SK-N-SH treated with all-trans-retinoic acid at 6 μM for 48 hours (cell line): ENCODE measurements at regions not wholly inside any gene's neighbourhood (a gene's known extent, or its start where the extent isn't known, plus 50 kb on each side); places are given as distances from the start of the nearest gene placed in this dataset.

Source experiments
- CSDC2 ChIP-seq: fragments of 250-450 bp; sonication (Bioruptor Pico); IDR thresholded peaks from 2 replicates; pipeline ENCODE4 v1.5.0; 2020; ENCODE audit warnings: mild to moderate bottlenecking, moderate library complexity
- ESRRG ChIP-seq: fragments of 250-450 bp; sonication (Bioruptor Pico); IDR thresholded peaks from 2 replicates; pipeline ENCODE4 v1.6.1; 2021; ENCODE audit warnings: mild to moderate bottlenecking
- ISL1 ChIP-seq: fragments of 250-450 bp; sonication (Bioruptor Pico); IDR thresholded peaks from 2 replicates; pipeline ENCODE4 v2.1.2; 2022; ENCODE audit warnings: mild to moderate bottlenecking, moderate library complexity
- PATZ1 ChIP-seq: fragments of 250-450 bp; sonication (Bioruptor Pico); IDR thresholded peaks from 2 replicates; pipeline ENCODE4 v1.8.0; 2020; ENCODE audit warnings: mild to moderate bottlenecking, moderate library complexity, borderline replicate concordance
- POU6F1 ChIP-seq: fragments of 250-450 bp; sonication (Bioruptor Pico); IDR thresholded peaks from 2 replicates; pipeline ENCODE4 v1.8.0; 2021; ENCODE audit warnings: low read depth, mild to moderate bottlenecking, moderate library complexity, borderline replicate concordance
- PPARA ChIP-seq: fragments of 250-450 bp; sonication (Bioruptor Pico); IDR thresholded peaks from 2 replicates; pipeline ENCODE4 v1.5.0; 2020; ENCODE audit warnings: mild to moderate bottlenecking, borderline replicate concordance
- RARB ChIP-seq: fragments of 250-450 bp; sonication (Bioruptor Pico); IDR thresholded peaks from 2 replicates; pipeline ENCODE4 v1.8.0; 2021; ENCODE audit warnings: mild to moderate bottlenecking, moderate library complexity
- SNAI2 ChIP-seq: fragments of 250-450 bp; sonication (Bioruptor Pico); IDR thresholded peaks from 2 replicates; pipeline ENCODE4 v1.5.0; 2020; ENCODE audit warnings: mild to moderate bottlenecking, moderate library complexity
- TOX ChIP-seq: fragments of 250-450 bp; sonication (Bioruptor Pico); IDR thresholded peaks from 2 replicates; pipeline ENCODE4 v1.8.0; 2021; ENCODE audit warnings: mild to moderate bottlenecking, moderate library complexity, borderline replicate concordance
- TSHZ2 ChIP-seq: fragments of 250-450 bp; sonication (Bioruptor Pico); IDR thresholded peaks from 2 replicates; pipeline ENCODE4 v1.5.0; 2020; ENCODE audit warnings: mild to moderate bottlenecking, moderate library complexity
- ZFP3 ChIP-seq: fragments of 250-450 bp; sonication (Bioruptor Pico); IDR thresholded peaks from 2 replicates; pipeline ENCODE4 v1.5.0; 2020; ENCODE audit warnings: mild to moderate bottlenecking, moderate library complexity
- ZFP30 ChIP-seq: fragments of 450-650 bp; formaldehyde crosslinking; IDR thresholded peaks from 2 replicates; pipeline ENCODE4 v1.5.0; 2022; ENCODE audit warnings: mild to moderate bottlenecking, moderate library complexity
- ZNF70 ChIP-seq: fragments of 450-650 bp; formaldehyde crosslinking; IDR thresholded peaks from 2 replicates; pipeline ENCODE4 v1.5.0; 2020; ENCODE audit warnings: mild to moderate bottlenecking, moderate library complexity

GRCh38 chr1:227447531-227447990 lies 115.8 kb upstream of the ZNF678 start:
- TF ChIP-seq TSHZ2 (CRISPR knock-in tag): no peak
- no peak for TF ChIP-seq ZFP30 (CRISPR knock-in tag)
- TF ChIP-seq ESRRG (CRISPR knock-in tag): no peak
- TF ChIP-seq ISL1 (CRISPR knock-in tag): no peak
- no peak for TF ChIP-seq ZNF70 (CRISPR knock-in tag)
- no peak for TF ChIP-seq ZFP3 (CRISPR knock-in tag)
- no peak for TF ChIP-seq PPARA
- TF ChIP-seq PATZ1 (CRISPR knock-in tag): no peak
- no peak for TF ChIP-seq SNAI2 (CRISPR knock-in tag)
- no peak for TF ChIP-seq POU6F1
- TF ChIP-seq TOX: no peak
- no peak for TF ChIP-seq RARB (CRISPR knock-in tag)
- no peak for TF ChIP-seq CSDC2 (CRISPR knock-in tag)
